Keratinocyte (primary cell): ENCODE measurements at regions not wholly inside any gene's neighbourhood (a gene's known extent, or its start where the extent isn't known, plus 50 kb on each side); places are given as distances from the start of the nearest gene placed in this dataset.

Experiments used
- DNase-seq: peaks from one replicate; pipeline ENCODE4 v3.0.0-alpha.2; 2011; ENCODE audit warnings: low read depth, missing footprints, low spot score
- FAIRE-seq: peaks from 2 replicates; lab custom pipeline; 2011; peaks lifted over from hg19 to GRCh38; lab: Jason Lieb, UNC
- H2AFZ ChIP-seq: 2 replicates; pipeline ENCODE4 v1.6.0; 2012; ENCODE audit warnings: low read length, control low read depth, inconsistent platforms; ENCODE audit not compliant: control insufficient read depth
- H3K27ac ChIP-seq: 2 replicates; pipeline ENCODE4 v1.5.1; 2011; ENCODE audit warnings: low read length; ENCODE audit not compliant: control insufficient read depth, insufficient read depth
- H3K27me3 ChIP-seq: 3 replicates; pipeline ENCODE4 v1.6.0; 2011; ENCODE audit warnings: low read length; ENCODE audit not compliant: control insufficient read depth, insufficient read depth; ENCODE audit errors: extremely low read depth
- H3K36me3 ChIP-seq, 2 experiments: 2 replicates in 1 of 2; 3 replicates in 1 of 2; pipeline ENCODE4 v1.5.1; 2011; ENCODE audit warnings: low read length in 2 of 2, mild to moderate bottlenecking in 1 of 2; ENCODE audit not compliant: control insufficient read depth in 2 of 2, insufficient read depth in 2 of 2; ENCODE audit errors: extremely low read depth in 1 of 2
- H3K4me1 ChIP-seq: 3 replicates; pipeline ENCODE4 v1.5.1; 2011; ENCODE audit warnings: low read length; ENCODE audit not compliant: control insufficient read depth, insufficient read depth; ENCODE audit errors: extremely low read depth
- H3K4me2 ChIP-seq: 3 replicates; pipeline ENCODE4 v1.6.0; 2011; ENCODE audit warnings: low read depth, low read length; ENCODE audit not compliant: control insufficient read depth, insufficient read depth; ENCODE audit errors: extremely low read depth
- H3K4me3 ChIP-seq, 3 experiments: fragments of 200-600 bp in 1 of 3; sonication (generic) in 1 of 3; 2 replicates in 2 of 3; 3 replicates in 1 of 3; pipeline ENCODE4 v1.5.1; 2011 to 2016; ENCODE audit warnings: low read length in 3 of 3, mild to moderate bottlenecking in 3 of 3, control low read depth in 2 of 3, inconsistent platforms in 1 of 3, low read depth in 1 of 3, mixed read lengths in 1 of 3, mixed run types in 1 of 3, moderate library complexity in 1 of 3; ENCODE audit not compliant: control insufficient read depth in 2 of 3, insufficient read depth in 2 of 3; ENCODE audit errors: extremely low read depth in 1 of 3
- H3K79me2 ChIP-seq: 2 replicates; pipeline ENCODE4 v1.6.0; 2012; ENCODE audit warnings: low read length; ENCODE audit not compliant: control insufficient read depth, insufficient read depth
- H3K9ac ChIP-seq: 3 replicates; pipeline ENCODE4 v1.6.0; 2011; ENCODE audit warnings: low read length; ENCODE audit not compliant: control insufficient read depth, insufficient read depth; ENCODE audit errors: extremely low read depth
- H3K9me1 ChIP-seq: 3 replicates; pipeline ENCODE4 v1.6.0; 2011; ENCODE audit warnings: low read length; ENCODE audit not compliant: control insufficient read depth, insufficient read depth; ENCODE audit errors: extremely low read depth
- H3K9me3 ChIP-seq: 2 replicates; pipeline ENCODE4 v1.5.1; 2012; ENCODE audit warnings: low read depth, low read length; ENCODE audit not compliant: control insufficient read depth
- H4K20me1 ChIP-seq: 3 replicates; pipeline ENCODE4 v1.6.0; 2011; ENCODE audit warnings: low read length; ENCODE audit not compliant: control insufficient read depth, insufficient read depth; ENCODE audit errors: extremely low read depth
- CTCF ChIP-seq, 3 experiments: IDR thresholded peaks in 1 of 3; conservative IDR thresholded peaks in 1 of 3; optimal IDR thresholded peaks in 1 of 3; 2 replicates in 2 of 3; 3 replicates in 1 of 3; pipeline versions ENCODE3 to v1.5.1; 2011; ENCODE audit warnings: low read length in 3 of 3, mild to moderate bottlenecking in 3 of 3, moderate library complexity in 2 of 3, control low read depth in 1 of 3, inconsistent platforms in 1 of 3; ENCODE audit not compliant: insufficient read depth in 2 of 3; ENCODE audit errors: extremely low read depth in 1 of 3
- EZH2 ChIP-seq: IDR thresholded peaks from one replicate; pipeline ENCODE4 v1.6.1; 2012; ENCODE audit warnings: inconsistent platforms, mild to moderate bottlenecking, low read length, moderate library complexity
- dilution Hi-C: fragments of 300-500 bp; cut with MboI; formaldehyde crosslinking; loops from one replicate; pipeline ENCODE4 v1.7.0; 2020; ENCODE audit warnings: low sequenced_read_pairs; ENCODE audit not compliant: extremely low pct_ligation_motif_present

- H3K9me3 ChIP-seq = no peaks in the 10 kb centered on the region
- H3K4me1 ChIP-seq = no peaks in the 10 kb centered on the region
- no peaks in the 10 kb centered on the region for H3K36me3 ChIP-seq
- no peak overlapping the region for H3K4me2 ChIP-seq
- H4K20me1 ChIP-seq = no peaks in the 10 kb centered on the region
- dilution Hi-C loops = no loop called here
- no peak overlapping the region for H3K9ac ChIP-seq
- FAIRE-seq (no peak), DNase-seq (no peak)
- no peaks in the 10 kb centered on the region for H3K79me2 ChIP-seq
- H3K4me3 ChIP-seq = no peak overlapping the region
- no peaks in the 10 kb centered on the region for H3K9me1 ChIP-seq
- H2AFZ ChIP-seq = no peak overlapping the region
- no peak overlapping the region for H3K27ac ChIP-seq
- H3K27me3 ChIP-seq = no peaks in the 10 kb centered on the region
- TF ChIP-seq EZH2 (no peak), CTCF (optimal IDR thresholded peaks at IDR 0.05 in 1 of 3, IDR thresholded peaks at IDR 0.05 in 1 of 3, conservative IDR thresholded peaks at IDR 0.05 in 1 of 3; ENCODE audit: extremely low read depth in 1 of 3, insufficient read depth in 2 of 3, low read length in 3 of 3) (no peak)
Observed at GRCh38 chr15:93860701-93861100, 370.7 kb upstream of the MCTP2 start.

GRCh38 chr15:93859176-93859575 is 372.2 kb upstream of the MCTP2 start:
- no peak overlapping the region for H2AFZ ChIP-seq
- no peak overlapping the region for H3K27ac ChIP-seq
- H3K4me2 ChIP-seq = no peak overlapping the region
- no peak overlapping the region for H3K9ac ChIP-seq
- TF ChIP-seq CTCF (optimal IDR thresholded peaks at IDR 0.05 in 1 of 3, IDR thresholded peaks at IDR 0.05 in 1 of 3, conservative IDR thresholded peaks at IDR 0.05 in 1 of 3; ENCODE audit: extremely low read depth in 1 of 3, insufficient read depth in 2 of 3, low read length in 3 of 3) = no peak
- TF ChIP-seq EZH2 = no peak
- H3K27me3 ChIP-seq = no peaks in the 10 kb centered on the region
- no peaks in the 10 kb centered on the region for H3K79me2 ChIP-seq
- H3K9me1 ChIP-seq = no peaks in the 10 kb centered on the region
- dilution Hi-C loops = no loop called here
- no peaks in the 10 kb centered on the region for H3K4me1 ChIP-seq
- no peaks in the 10 kb centered on the region for H3K9me3 ChIP-seq
- H3K36me3 ChIP-seq = no peaks in the 10 kb centered on the region
- H3K4me3 ChIP-seq = no peak overlapping the region
- no peaks in the 10 kb centered on the region for H4K20me1 ChIP-seq
- no peak for DNase-seq
- no peak for FAIRE-seq
